A673 (cell line): ENCODE measurements at regions not wholly inside any gene's neighbourhood (a gene's known extent, or its start where the extent isn't known, plus 50 kb on each side); places are given as distances from the start of the nearest gene placed in this dataset.

Source experiments
- BruUV-seq: library from RNA; stranded (reverse); fragments of 400-500 nt; replicated peaks from 2 replicates; lab custom pipeline; 2021; lab: Mats Ljungman, UMichigan
- CTCF ChIA-PET: fragments of 300-600 bp; sonication (Branson Sonifier 250); formaldehyde crosslinking; loops from one replicate; lab custom pipeline; 2022; ENCODE audit warnings: antibody characterized with exemption; lab: Charles Lee
- POLR2A ChIA-PET: fragments of 300-600 bp; sonication (Branson Sonifier 250); formaldehyde crosslinking; loops from one replicate; lab custom pipeline; 2022; ENCODE audit warnings: antibody characterized with exemption; ENCODE audit not compliant: low non-redundant PET; lab: Charles Lee
- DNase-seq: peaks from one replicate; pipeline ENCODE4 v3.0.0-alpha.2; 2015; ENCODE audit warnings: low spot score
- H3K27ac ChIP-seq: fragments of 200-600 bp; sonication (generic); 2 replicates; pipeline ENCODE4 v1.5.1; 2016; ENCODE audit warnings: mixed run types, low read depth, mild to moderate bottlenecking, mixed read lengths, antibody characterized with exemption, low read length; ENCODE audit not compliant: poor library complexity, severe bottlenecking
- H3K27me3 ChIP-seq: fragments of 200-600 bp; sonication (generic); replicated peaks from 2 replicates; pipeline ENCODE4 v1.6.1; 2017; ENCODE audit warnings: mixed run types, low read depth, mild to moderate bottlenecking, mixed read lengths, antibody characterized with exemption, low read length; ENCODE audit not compliant: insufficient read depth, poor library complexity
- H3K36me3 ChIP-seq: fragments of 200-600 bp; sonication (generic); 2 replicates; pipeline ENCODE4 v1.6.1; 2016; ENCODE audit warnings: mixed run types, mild to moderate bottlenecking, mixed read lengths, antibody characterized with exemption, low read length; ENCODE audit not compliant: insufficient read depth, poor library complexity, severe bottlenecking
- H3K4me1 ChIP-seq: fragments of 200-600 bp; sonication (generic); 2 replicates; pipeline ENCODE4 v1.6.1; 2017; ENCODE audit warnings: mixed run types, mild to moderate bottlenecking, mixed read lengths, antibody characterized with exemption, low read length; ENCODE audit not compliant: insufficient read depth, poor library complexity, severe bottlenecking
- H3K4me3 ChIP-seq: fragments of 200-600 bp; sonication (generic); 2 replicates; pipeline ENCODE4 v1.5.1; 2016; ENCODE audit warnings: low read depth, mixed run types, mild to moderate bottlenecking, mixed read lengths, low read length; ENCODE audit not compliant: poor library complexity, severe bottlenecking
- H3K9me3 ChIP-seq: fragments of 200-600 bp; sonication (generic); 2 replicates; pipeline ENCODE4 v1.6.1; 2016; ENCODE audit warnings: mixed run types, low read depth, mild to moderate bottlenecking, mixed read lengths, antibody characterized with exemption, low read length; ENCODE audit not compliant: poor library complexity, severe bottlenecking
- CTCF ChIP-seq: fragments of 300-800, 200-600 bp; sonication (generic); conservative IDR thresholded peaks from 2 replicates; pipeline ENCODE4 v1.5.1; 2017; ENCODE audit warnings: low read depth, mild to moderate bottlenecking, antibody characterized with exemption, low read length, moderate library complexity, mixed read lengths
- EZH2 ChIP-seq: fragments of 200-600 bp; sonication (generic); IDR thresholded peaks from 2 replicates; pipeline ENCODE4 v1.6.1; 2017; ENCODE audit warnings: borderline replicate concordance, low read depth, mild to moderate bottlenecking, mixed read lengths, antibody characterized with exemption, low read length; ENCODE audit not compliant: poor library complexity, severe bottlenecking
- intact Hi-C: fragments of 100-400 bp; cut with micrococcal nuclease; formaldehyde crosslinking; loops from one replicate; pipeline ENCODE4 v1.10.0; 2022; ENCODE audit not compliant: unreplicated experiment

DNA sequence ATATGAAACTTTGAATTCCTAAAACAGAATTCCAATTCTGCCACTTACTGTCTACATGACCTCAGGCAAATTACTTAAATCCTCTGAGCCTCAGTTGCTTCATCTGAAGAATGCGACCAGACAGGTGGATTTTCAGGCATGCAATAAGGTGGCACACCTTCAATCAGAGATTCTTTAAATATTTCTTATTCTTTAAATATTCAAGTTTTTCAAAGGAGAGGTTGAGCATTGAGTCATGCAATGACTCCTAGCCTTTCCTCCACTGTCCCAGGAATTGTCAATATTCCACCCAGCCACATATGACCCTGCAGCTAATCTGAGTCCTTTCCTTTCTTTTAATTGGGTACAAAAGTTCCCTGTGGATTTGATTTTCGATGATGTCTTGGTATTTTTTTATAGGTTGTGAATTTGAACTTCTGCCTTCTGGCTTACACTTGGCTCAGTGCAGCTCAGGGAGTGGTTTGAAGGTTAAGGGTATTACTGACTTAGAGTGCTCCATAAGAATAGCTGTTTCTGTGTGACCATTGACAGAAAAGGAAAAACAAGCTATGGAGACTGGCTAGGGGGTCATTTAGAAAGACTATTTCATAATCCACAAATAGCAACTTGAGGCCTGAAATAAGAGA, 52.2 kb upstream of the PRDX6 start:
- BruUV-seq, result no TSS peak
- no peak for TF ChIP-seq CTCF
- no peak for TF ChIP-seq EZH2
- ChIA-PET POLR2A (no interaction called here), CTCF (interaction anchor here (0.8 kb wide), 1 partner anchor 793 kb away, joined by 3 read pairs; no protein-coding TSS in a partner anchor)
- H3K4me3 ChIP-seq, result no peak overlapping the region
- no peaks in the 10 kb centered on the region for H3K9me3 ChIP-seq
- intact Hi-C loops, result no loop called here
- no peak overlapping the region for H3K27ac ChIP-seq
- peaks cover 10% of the 10 kb centered on the region for H3K4me1 ChIP-seq
- H3K27me3 ChIP-seq, result no peaks in the 10 kb centered on the region
- H3K36me3 ChIP-seq, result no peaks in the 10 kb centered on the region
- DNase-seq, result no peak

- H3K9me3 ChIP-seq, result no peaks in the 10 kb centered on the region
- no peaks in the 10 kb centered on the region for H3K27me3 ChIP-seq
- BruUV-seq, result no TSS peak
- H3K4me1 ChIP-seq, result peaks cover 20% of the 10 kb centered on the region
- no peak overlapping the region for H3K4me3 ChIP-seq
- ChIA-PET CTCF (no interaction called here), POLR2A (no interaction called here)
- intact Hi-C loops, result no loop called here
- H3K36me3 ChIP-seq, result no peaks in the 10 kb centered on the region
- H3K27ac ChIP-seq, result no peak overlapping the region
- TF ChIP-seq EZH2 (no peak), CTCF (no peak)
- no peak for DNase-seq
These were observed 51.1 kb upstream of the PRDX6 start for GRCh38 chr1:173426057-173426456.

DNA sequence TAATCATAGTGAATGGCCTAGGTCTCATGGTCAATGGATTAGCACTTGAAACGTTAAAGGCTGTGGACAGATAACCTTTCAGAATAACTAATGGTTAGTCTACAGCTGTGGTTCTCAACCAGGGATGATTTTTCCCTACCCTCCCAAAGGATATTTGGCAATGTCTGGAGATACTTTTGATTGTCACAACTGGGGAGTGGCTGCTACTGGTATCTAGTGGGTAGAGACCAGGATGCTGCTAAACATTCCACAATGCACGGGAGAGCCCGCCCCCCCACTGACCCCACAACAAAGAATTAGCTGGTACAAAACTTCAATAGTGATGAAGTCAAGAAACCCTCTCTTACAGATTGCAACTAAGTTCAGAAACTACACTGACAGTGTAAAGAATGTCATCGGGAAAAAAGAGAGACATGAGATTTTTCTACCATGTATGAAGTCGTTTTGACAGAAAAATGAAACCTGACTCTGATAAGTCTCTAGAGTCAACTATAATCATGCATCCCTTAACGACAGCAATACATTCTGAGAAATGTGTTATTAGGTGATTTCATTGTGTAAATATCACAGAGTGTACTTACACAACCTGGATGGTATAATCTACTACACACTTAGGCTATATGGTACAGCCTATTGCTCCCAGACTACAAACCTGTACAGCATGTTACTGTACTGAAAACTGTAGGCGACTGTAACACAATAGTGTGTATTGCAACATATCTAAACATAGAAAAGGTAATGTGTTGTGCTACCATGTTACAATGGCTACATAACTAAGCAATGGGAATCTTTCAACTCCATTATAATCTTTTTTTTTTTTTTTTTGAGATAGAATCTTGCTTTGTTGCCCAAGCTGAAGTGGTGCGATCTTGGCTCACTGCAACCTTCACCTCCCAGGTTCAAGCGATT, 49.7 kb upstream of the PRDX6 start:
- H3K4me1 ChIP-seq, result peaks cover 24% of the 10 kb centered on the region
- no peaks in the 10 kb centered on the region for H3K36me3 ChIP-seq
- POLR2A ChIA-PET, result no interaction called here
- TF ChIP-seq CTCF (no peak), EZH2 (no peak)
- no peak for DNase-seq
- H3K9me3 ChIP-seq, result no peaks in the 10 kb centered on the region
- no TSS peak for BruUV-seq
- H3K27me3 ChIP-seq, result no peaks in the 10 kb centered on the region
- CTCF ChIA-PET, result interaction anchor here (0.6 kb wide), 1 partner anchor 1572 kb away, joined by 3 read pairs; the partner anchor contains the start of gene CACYBP
- H3K4me3 ChIP-seq, result no peak overlapping the region
- no peak overlapping the region for H3K27ac ChIP-seq
- intact Hi-C loops, result loop anchor here (2.0 kb wide), 1 partner anchor 1317 kb away; no protein-coding TSS in a partner anchor
